ENCODE measurements at regions not wholly inside any gene's neighbourhood (a gene's known extent, or its start where the extent isn't known, plus 50 kb on each side); places are given as distances from the start of the nearest gene placed in this dataset.
"Not testable (repeated sequence)": the region's sequence is repeated elsewhere in the genome, so short reads cannot be mapped to it uniquely, and the experiment has no call there.

DNA sequence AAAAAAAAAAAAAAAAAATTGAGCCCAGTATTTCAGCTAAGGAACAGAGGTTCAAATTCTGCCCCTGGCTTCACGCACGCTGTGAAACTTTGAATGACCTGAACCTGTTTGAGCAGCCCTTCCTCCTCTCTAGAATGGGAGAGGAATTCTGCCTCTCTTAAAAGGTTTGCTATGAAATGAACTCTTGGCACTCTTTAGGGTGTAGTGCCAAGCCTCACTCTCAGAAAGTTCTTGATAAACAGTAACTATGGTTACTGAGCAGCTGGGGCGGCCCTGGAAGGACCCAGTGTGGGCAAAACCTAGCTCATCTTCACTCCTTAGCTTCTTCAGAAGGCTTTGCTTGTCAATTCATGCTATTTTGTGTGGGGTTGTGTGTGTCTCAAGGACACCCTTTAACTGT lies 73.7 kb downstream of the GEMIN8 start:
- no peak overlapping the region for H3K27ac ChIP-seq
- H3K9ac ChIP-seq (ENCODE audit: insufficient read length): no peak overlapping the region
- DNase-seq (ENCODE audit: low read depth, low spot score): no peak
- no peaks in the 10 kb centered on the region for H3K36me3 ChIP-seq (ENCODE audit: insufficient read depth, low read length)
- no peak for TF ChIP-seq FOXP2 (optimal IDR thresholded peaks at IDR 0.05; ENCODE audit: control extremely low read depth, extremely low read length, insufficient read depth)
- TF ChIP-seq EZH2 (IDR thresholded peaks at IDR 0.05): no peak
- TF ChIP-seq POLR2AphosphoS5 (IDR thresholded peaks at IDR 0.05; ENCODE audit: borderline replicate concordance, low read depth, low read length): no peak
- no peaks in the 10 kb centered on the region for H3K9me3 ChIP-seq (ENCODE audit: low read depth, low read length)
- no peak overlapping the region for H3K4me3 ChIP-seq

DNA sequence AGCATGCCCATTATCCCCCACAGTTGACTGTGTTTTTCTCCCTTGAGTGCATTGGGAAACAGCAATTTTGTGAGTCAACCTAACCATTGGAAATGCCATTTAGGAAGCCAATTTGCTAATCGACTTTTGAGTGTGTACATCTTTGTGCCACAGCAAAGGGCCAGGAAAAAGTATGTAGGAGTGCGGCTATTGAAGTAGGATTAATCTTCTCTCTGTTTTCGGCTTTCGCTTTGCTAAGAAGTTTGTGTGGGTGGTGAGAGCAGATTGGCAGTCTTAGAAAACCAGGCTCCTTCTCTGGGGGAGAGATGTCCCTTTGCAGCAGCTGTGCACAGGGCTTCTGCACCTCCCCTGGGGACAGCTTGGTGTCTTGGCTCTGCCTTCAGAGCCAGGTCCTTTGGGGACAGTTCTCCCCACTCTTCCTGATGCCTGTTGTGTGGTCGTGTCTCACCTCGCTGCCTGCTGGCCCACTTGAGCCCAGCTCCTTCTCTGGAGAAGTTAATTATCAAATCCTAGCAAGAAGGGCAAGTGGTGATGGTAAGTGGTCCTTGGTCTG lies 74.5 kb downstream of the GEMIN8 start:
- no peak for DNase-seq (ENCODE audit: low read depth, low spot score)
- Histone ChIP-seq H3K4me3 (no peak overlapping the region), H3K27ac (no peak overlapping the region), H3K9ac (ENCODE audit: insufficient read length) (no peak overlapping the region), H3K9me3 (ENCODE audit: low read depth, low read length) (no peaks in the 10 kb centered on the region), H3K36me3 (ENCODE audit: insufficient read depth, low read length) (no peaks in the 10 kb centered on the region)
- TF ChIP-seq POLR2AphosphoS5 (IDR thresholded peaks at IDR 0.05; ENCODE audit: borderline replicate concordance, low read depth, low read length) (no peak), FOXP2 (optimal IDR thresholded peaks at IDR 0.05; ENCODE audit: control extremely low read depth, extremely low read length, insufficient read depth) (no peak), EZH2 (IDR thresholded peaks at IDR 0.05) (no peak)

DNA sequence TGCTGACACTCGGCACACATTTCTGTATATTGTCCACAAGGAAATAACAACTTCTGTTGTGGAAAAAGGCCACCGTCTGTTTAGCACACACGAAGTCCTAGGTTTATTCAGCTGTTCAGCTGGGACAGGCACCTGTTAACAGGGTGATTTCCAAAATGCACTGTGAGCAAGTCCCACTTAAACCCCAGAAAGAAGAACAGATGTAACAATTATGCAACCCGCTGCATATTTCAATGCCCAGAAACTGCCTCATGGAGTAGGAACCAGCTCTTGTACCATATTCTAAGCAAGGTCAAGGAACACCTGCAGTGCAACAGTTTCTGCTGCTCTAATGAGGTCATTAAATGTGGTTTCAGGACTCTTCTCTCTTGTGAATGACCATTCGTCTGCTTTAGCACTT lies 77.1 kb downstream of the GEMIN8 start:
- Histone ChIP-seq H3K9ac (ENCODE audit: insufficient read length) (no peak overlapping the region), H3K36me3 (ENCODE audit: insufficient read depth, low read length) (no peaks in the 10 kb centered on the region), H3K9me3 (ENCODE audit: low read depth, low read length) (no peaks in the 10 kb centered on the region), H3K4me3 (no peak overlapping the region), H3K27ac (no peak overlapping the region)
- no peak for DNase-seq (ENCODE audit: low read depth, low spot score)
- TF ChIP-seq POLR2AphosphoS5 (IDR thresholded peaks at IDR 0.05; ENCODE audit: borderline replicate concordance, low read depth, low read length) (no peak), FOXP2 (optimal IDR thresholded peaks at IDR 0.05; ENCODE audit: control extremely low read depth, extremely low read length, insufficient read depth) (no peak), EZH2 (IDR thresholded peaks at IDR 0.05) (no peak)

DNA sequence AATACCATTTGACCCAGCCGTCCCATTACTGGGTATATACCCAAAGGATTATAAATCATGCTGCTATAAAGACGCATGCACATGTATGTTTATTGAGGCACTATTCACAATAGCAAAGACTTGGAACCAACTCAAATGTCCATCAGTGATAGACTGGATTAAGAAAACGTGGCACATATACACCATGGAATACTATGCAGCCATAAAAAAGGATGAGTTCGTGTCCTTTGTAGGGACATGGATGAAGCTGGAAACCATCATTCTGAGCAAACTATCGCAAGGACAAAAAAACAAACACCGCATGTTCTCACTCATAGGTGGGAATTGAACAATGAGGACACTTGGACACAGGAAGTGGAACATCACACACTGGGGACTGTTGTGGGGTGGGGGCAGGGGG lies 83.5 kb downstream of the GEMIN8 start:
- H3K36me3 ChIP-seq (ENCODE audit: insufficient read depth, low read length); H3K4me3 ChIP-seq; DNase-seq (ENCODE audit: low read depth, low spot score); H3K9me3 ChIP-seq (ENCODE audit: low read depth, low read length); H3K27ac ChIP-seq; H3K9ac ChIP-seq (ENCODE audit: insufficient read length): not testable (repeated sequence)

DNA sequence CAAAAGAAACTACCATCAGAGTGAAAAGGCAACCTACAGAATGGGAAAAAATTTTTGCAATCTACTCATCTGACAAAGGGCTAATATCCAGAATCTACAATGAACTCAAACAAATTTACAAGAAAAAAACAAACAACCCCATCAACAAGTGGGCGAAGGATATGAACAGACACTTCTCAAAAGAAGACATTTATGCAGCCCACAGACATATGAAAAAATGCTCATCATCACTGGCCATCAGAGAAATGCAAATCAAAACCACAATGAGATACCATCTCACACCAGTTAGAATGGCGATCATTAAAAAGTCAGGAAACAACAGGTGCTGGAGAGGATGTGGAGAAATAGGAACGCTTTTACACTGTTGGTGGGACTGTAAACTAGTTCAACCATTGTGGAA lies 83.9 kb downstream of the GEMIN8 start:
- not testable (repeated sequence) for DNase-seq (ENCODE audit: low read depth, low spot score); H3K27ac ChIP-seq; H3K4me3 ChIP-seq; H3K36me3 ChIP-seq (ENCODE audit: insufficient read depth, low read length); H3K9ac ChIP-seq (ENCODE audit: insufficient read length); H3K9me3 ChIP-seq (ENCODE audit: low read depth, low read length)

DNA sequence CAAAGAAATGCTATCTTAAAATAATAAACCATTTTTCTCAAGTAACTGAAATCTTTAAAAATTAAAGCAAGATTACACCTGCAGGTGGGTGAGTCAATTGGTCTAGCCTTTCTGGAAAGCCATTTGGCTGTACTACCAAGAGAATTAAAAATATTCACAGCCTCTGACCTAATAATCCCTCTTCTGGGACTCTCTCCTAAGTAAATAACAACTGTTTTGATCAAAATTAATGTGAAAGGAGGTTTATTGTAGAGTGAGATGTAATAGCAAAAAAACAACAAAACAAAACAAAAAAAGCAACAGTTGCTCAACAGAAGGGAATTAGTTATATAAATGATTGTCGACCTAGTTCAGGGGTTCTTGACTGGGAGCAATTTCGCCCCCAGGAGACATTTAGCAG lies 89.0 kb downstream of the GEMIN8 start:
- TF ChIP-seq POLR2AphosphoS5 (IDR thresholded peaks at IDR 0.05; ENCODE audit: borderline replicate concordance, low read depth, low read length): no peak
- Histone ChIP-seq H3K27ac (no peak overlapping the region), H3K4me3 (no peak overlapping the region)

DNA sequence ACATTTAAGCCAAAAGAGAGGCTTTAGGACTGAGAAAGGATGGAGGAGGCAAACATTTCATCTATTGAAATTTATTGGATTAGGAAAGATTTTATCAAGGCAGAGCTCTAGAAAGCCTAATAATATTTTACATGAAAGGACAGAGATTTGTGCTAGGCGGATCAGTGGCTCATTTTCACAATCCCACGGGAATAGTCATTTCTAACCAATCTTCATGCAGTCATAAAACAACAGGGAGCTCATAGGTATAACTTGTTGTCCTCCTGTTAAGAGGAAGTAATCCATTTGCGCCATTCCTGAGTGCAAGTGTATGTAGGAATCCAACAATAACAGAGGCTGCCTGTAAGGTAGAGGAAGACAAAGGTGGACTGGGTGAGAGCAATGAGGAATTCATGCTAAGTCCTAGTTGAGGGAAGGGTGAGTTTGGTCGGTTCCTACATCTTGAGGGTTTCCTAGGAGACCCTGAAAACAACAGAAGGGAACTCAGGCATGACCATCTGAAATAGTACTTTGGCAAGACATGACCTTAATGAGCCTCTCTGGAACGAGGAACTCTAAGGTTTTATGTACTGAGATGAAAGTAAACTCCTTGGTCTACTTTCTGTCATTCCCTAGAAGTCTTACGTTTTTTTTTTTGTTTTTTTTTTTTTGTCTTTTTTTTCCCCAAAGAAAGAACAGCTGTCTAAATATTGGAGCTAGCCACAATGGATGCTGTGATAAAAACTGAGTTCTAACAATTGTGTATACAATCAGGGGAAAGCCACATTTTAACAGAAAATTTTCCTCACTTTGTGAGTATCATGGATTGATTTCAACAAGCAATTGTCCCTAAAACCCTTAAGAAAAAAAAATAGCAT lies 89.7 kb downstream of the GEMIN8 start:
- Histone ChIP-seq H3K36me3 (ENCODE audit: insufficient read depth, low read length) (no peaks in the 10 kb centered on the region), H3K9ac (ENCODE audit: insufficient read length) (no peak overlapping the region), H3K4me3 (no peak overlapping the region), H3K9me3 (ENCODE audit: low read depth, low read length) (no peaks in the 10 kb centered on the region), H3K27ac (no peak overlapping the region)
- no peak for DNase-seq (ENCODE audit: low read depth, low spot score)
- no peak for TF ChIP-seq EZH2 (IDR thresholded peaks at IDR 0.05)

More for the DNA sequence above, 89.0 kb downstream of the GEMIN8 start:
- H3K36me3 ChIP-seq (ENCODE audit: insufficient read depth, low read length): no peaks in the 10 kb centered on the region
- H3K9me3 ChIP-seq (ENCODE audit: low read depth, low read length): no peaks in the 10 kb centered on the region
- H3K9ac ChIP-seq (ENCODE audit: insufficient read length): no peak overlapping the region
- DNase-seq (ENCODE audit: low read depth, low spot score): no peak

DNA sequence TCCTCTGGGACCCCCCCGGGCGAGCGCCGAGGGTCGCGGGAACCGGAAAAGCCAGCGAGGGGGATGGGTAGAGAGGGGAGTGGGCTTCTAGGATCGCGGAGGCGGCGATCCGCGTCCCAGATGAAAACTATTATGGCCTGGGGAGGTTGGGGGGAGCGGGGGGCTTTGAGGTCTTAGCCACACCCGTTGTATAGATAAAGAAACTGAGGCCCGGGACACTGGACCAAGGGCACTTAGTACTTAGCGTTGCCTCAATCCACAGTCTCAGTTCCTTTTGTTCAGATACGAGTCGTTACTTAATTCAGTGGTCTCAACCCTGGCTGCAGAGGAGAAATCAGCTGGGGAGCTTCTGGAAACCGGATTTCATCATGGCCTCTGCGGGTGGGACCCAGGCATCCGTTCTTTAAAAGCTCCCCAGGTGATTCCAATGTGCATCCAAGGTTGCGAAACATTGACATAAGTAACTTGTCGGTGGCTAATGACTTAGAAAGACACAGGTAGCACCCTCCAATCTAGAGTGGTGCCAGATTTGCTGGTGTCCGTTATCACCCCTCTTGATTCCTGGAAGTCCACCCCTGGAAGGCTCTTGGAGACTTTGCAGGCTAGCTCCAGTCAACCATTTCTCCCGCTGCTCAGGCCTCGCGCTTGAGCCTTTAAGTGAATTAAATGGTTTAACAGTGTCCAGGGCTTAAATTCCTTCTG lies 90.7 kb downstream of the GEMIN8 start:
- Histone ChIP-seq H3K9me3 (ENCODE audit: low read depth, low read length) (no peaks in the 10 kb centered on the region), H3K9ac (ENCODE audit: insufficient read length) (no peak overlapping the region), H3K36me3 (ENCODE audit: insufficient read depth, low read length) (no peaks in the 10 kb centered on the region), H3K4me3 (peak overlapping the region; percentile 78), H3K27ac (no peak overlapping the region)
- DNase-seq (ENCODE audit: low read depth, low spot score): no peak
- TF ChIP-seq FOXP2 (optimal IDR thresholded peaks at IDR 0.05; ENCODE audit: control extremely low read depth, extremely low read length, insufficient read depth): no peak
- TF ChIP-seq POLR2AphosphoS5 (IDR thresholded peaks at IDR 0.05; ENCODE audit: borderline replicate concordance, low read depth, low read length): no peak
- TF ChIP-seq EZH2 (IDR thresholded peaks at IDR 0.05): no peak
